Psoas muscle (tissue), 7 donors: ENCODE measurements at regions not wholly inside any gene's neighbourhood (a gene's known extent, or its start where the extent isn't known, plus 50 kb on each side); places are given as distances from the start of the nearest gene placed in this dataset.

ENCODE experiments used
- ATAC-seq, 4 donors: fragments of 200-7000 bp; cut with Tn5 transposase; one replicate each; pipeline ENCODE4 v1.9.1; 2020; ENCODE audit warnings: moderate library complexity in 3 of 4, mild to moderate bottlenecking in 2 of 4
- DNase-seq, 2 donors: peaks; one replicate each; pipeline ENCODE4 v3.0.0-alpha.2; 2020
- H3K27ac ChIP-seq: fragments of 200-600 bp; one replicate; pipeline ENCODE4 v1.8.0; 2022
- H3K27me3 ChIP-seq, 3 donors: fragments of 200-600 bp in 1 of 3; one replicate each; pipeline versions ENCODE4 v1.6.1 to v1.8.0; 2013 to 2022; ENCODE audit warnings: low read length in 2 of 3, mild to moderate bottlenecking in 2 of 3, moderate library complexity in 1 of 3; ENCODE audit not compliant: insufficient read depth in 3 of 3
- H3K36me3 ChIP-seq, 2 donors: fragments of 200-600 bp in 1 of 2; one replicate each; pipeline versions ENCODE4 v1.6.1 to v1.8.0; 2013 to 2022; ENCODE audit warnings: low read depth in 1 of 2, mild to moderate bottlenecking in 1 of 2, moderate library complexity in 1 of 2; ENCODE audit not compliant: insufficient read depth in 1 of 2
- H3K4me1 ChIP-seq: fragments of 200-600 bp; one replicate; pipeline ENCODE4 v1.8.0; 2022
- H3K4me3 ChIP-seq: fragments of 200-600 bp; one replicate; pipeline ENCODE4 v1.8.0; 2022; ENCODE audit warnings: mild to moderate bottlenecking
- H3K9me3 ChIP-seq: fragments of 200-600 bp; one replicate; pipeline ENCODE4 v1.8.0; 2022
- CTCF ChIP-seq: fragments of 200-600 bp; IDR thresholded peaks from one replicate; pipeline ENCODE4 v1.8.0; 2022; ENCODE audit warnings: antibody characterized with exemption
- WGBS, 3 donors: extraction: QIAGEN DNeasy Blood & Tissue Kit; methylation state at CpG; one replicate each; pipeline versions ENCODE4 v1.1.6 to v1.1.7; 2013; 5-methylcytosine and 5-hydroxymethylcytosine counted together
- intact Hi-C, 2 donors: fragments of 100-400 bp; cut with DNase I; formaldehyde crosslinking; loops; one replicate each; pipeline versions ENCODE4 v1.11.0 to v1.14.2; 2022
- donor health status: healthy with polysubstance abuse.
- donor health status: DM: no; HTN: no; CAD: no; lungs with moderate emphysema.
- donor health status: Bipolar disorder and iron deficiency.
- donor health status: healthy.
- donor health status: DM: yes; HTN: yes; CAD: no.
- donor health status: DM: no; HTN: no; CAD: no.
- donor health status: DM: yes; HTN: yes; CAD: no.

GRCh38 chr7:1329966-1330800 is 97.5 kb downstream of the UNCX start:
- H3K27ac ChIP-seq, result no peak overlapping the region
- 76 to 78% (median 77%) methylated on average over 38 of the region's 38 CpGs for WGBS, 3 donors
- intact Hi-C loops, result no loop called here
- no peaks in the 10 kb centered on the region for H3K4me1 ChIP-seq
- DNase-seq (peak in 1 of 2 donors; percentile 3), ATAC-seq (no peak)
- peaks cover 0 to 65% (median 14%) of the 10 kb centered on the region in 3 donors for H3K27me3 ChIP-seq
- TF ChIP-seq CTCF, result no peak
- H3K4me3 ChIP-seq, result no peak overlapping the region
- H3K9me3 ChIP-seq, result no peaks in the 10 kb centered on the region
- no peaks in the 10 kb centered on the region for H3K36me3 ChIP-seq

GRCh38 chr7:1330801-1331425 is 98.2 kb downstream of the UNCX start:
- Histone ChIP-seq H3K4me1 (no peaks in the 10 kb centered on the region), H3K36me3 (no peaks in the 10 kb centered on the region), H3K27me3 (peaks cover 0 to 65% (median 14%) of the 10 kb centered on the region in 3 donors), H3K4me3 (no peak overlapping the region), H3K9me3 (peaks cover under 1% of the 10 kb centered on the region), H3K27ac (no peak overlapping the region)
- intact Hi-C loops, result no loop called here
- TF ChIP-seq CTCF, result no peak
- DNase-seq, result peak; percentile 4 to 44
- WGBS, 3 donors, result 39 to 46% (median 40%) methylated on average over 37 to 39 of the region's 39 CpGs
- ATAC-seq, result no peak

GRCh38 chr7:1331561-1332467 is 99.1 kb downstream of the UNCX start:
- WGBS, 3 donors, result 27 to 28% (median 27%) methylated on average over 20 to 21 of the region's 21 CpGs
- DNase-seq, result peak; percentile 5 to 33
- Histone ChIP-seq H3K36me3 (no peaks in the 10 kb centered on the region), H3K4me3 (no peak overlapping the region), H3K4me1 (no peaks in the 10 kb centered on the region), H3K27me3 (peaks cover 0 to 62% (median 11%) of the 10 kb centered on the region in 3 donors), H3K9me3 (peaks cover 9% of the 10 kb centered on the region), H3K27ac (no peak overlapping the region)
- TF ChIP-seq CTCF, result no peak
- intact Hi-C loops, result no loop called here
- ATAC-seq, result no peak

- Histone ChIP-seq H3K27me3 (peaks cover 0 to 71% (median 13%) of the 10 kb centered on the region in 3 donors), H3K4me3 (no peak overlapping the region), H3K9me3 (peaks cover 11% of the 10 kb centered on the region), H3K36me3 (no peaks in the 10 kb centered on the region), H3K4me1 (no peaks in the 10 kb centered on the region), H3K27ac (no peak overlapping the region)
- no peak for DNase-seq
- intact Hi-C loops, result no loop called here
- TF ChIP-seq CTCF, result no peak
- no peak for ATAC-seq
- 75 to 84% (median 79%) methylated on average over 3 of the region's 3 CpGs for WGBS, 3 donors
Measured at GRCh38 chr7:1336509-1336908, 103.8 kb downstream of the UNCX start.
